SK-N-SH treated with all-trans-retinoic acid at 6 μM for 48 hours (cell line): ENCODE measurements at regions not wholly inside any gene's neighbourhood (a gene's known extent, or its start where the extent isn't known, plus 50 kb on each side); places are given as distances from the start of the nearest gene placed in this dataset.

Experiments used
- ATAC-seq: fragments of 200-7000 bp; cut with Tn5 transposase; 3 replicates; pipeline ENCODE4 v1.9.1; 2020; ENCODE audit warnings: mild to moderate bottlenecking, moderate library complexity
- CSDC2 ChIP-seq: fragments of 250-450 bp; sonication (Bioruptor Pico); IDR thresholded peaks from 2 replicates; pipeline ENCODE4 v1.5.0; 2020; ENCODE audit warnings: mild to moderate bottlenecking, moderate library complexity
- ESRRG ChIP-seq: fragments of 250-450 bp; sonication (Bioruptor Pico); IDR thresholded peaks from 2 replicates; pipeline ENCODE4 v1.6.1; 2021; ENCODE audit warnings: mild to moderate bottlenecking
- GLIS3 ChIP-seq: fragments of 250-450 bp; sonication (Bioruptor Pico); IDR thresholded peaks from 2 replicates; pipeline ENCODE4 v1.5.0; 2020; ENCODE audit warnings: mild to moderate bottlenecking, moderate library complexity
- ISL1 ChIP-seq: fragments of 250-450 bp; sonication (Bioruptor Pico); IDR thresholded peaks from 2 replicates; pipeline ENCODE4 v2.1.2; 2022; ENCODE audit warnings: mild to moderate bottlenecking, moderate library complexity
- OSR1 ChIP-seq: fragments of 250-450 bp; sonication (Bioruptor Pico); IDR thresholded peaks from 2 replicates; pipeline ENCODE4 v1.8.0; 2022; ENCODE audit warnings: moderate library complexity, mild to moderate bottlenecking, inconsistent platforms
- PPARA ChIP-seq: fragments of 250-450 bp; sonication (Bioruptor Pico); IDR thresholded peaks from 2 replicates; pipeline ENCODE4 v1.5.0; 2020; ENCODE audit warnings: mild to moderate bottlenecking, borderline replicate concordance
- RARB ChIP-seq: fragments of 250-450 bp; sonication (Bioruptor Pico); IDR thresholded peaks from 2 replicates; pipeline ENCODE4 v1.8.0; 2021; ENCODE audit warnings: mild to moderate bottlenecking, moderate library complexity
- SNAI2 ChIP-seq: fragments of 250-450 bp; sonication (Bioruptor Pico); IDR thresholded peaks from 2 replicates; pipeline ENCODE4 v1.5.0; 2020; ENCODE audit warnings: mild to moderate bottlenecking, moderate library complexity
- TCF4 ChIP-seq: fragments of 250-450 bp; sonication (Bioruptor Pico); IDR thresholded peaks from 2 replicates; pipeline ENCODE4 v1.8.0; 2021; ENCODE audit warnings: mild to moderate bottlenecking, moderate library complexity, borderline replicate concordance
- TOX ChIP-seq: fragments of 250-450 bp; sonication (Bioruptor Pico); IDR thresholded peaks from 2 replicates; pipeline ENCODE4 v1.8.0; 2021; ENCODE audit warnings: mild to moderate bottlenecking, moderate library complexity, borderline replicate concordance
- ZC3H10 ChIP-seq: fragments of 250-450 bp; sonication (Bioruptor Pico); IDR thresholded peaks from 2 replicates; pipeline ENCODE4 v1.5.1; 2021; ENCODE audit warnings: mild to moderate bottlenecking, moderate library complexity
- ZFP3 ChIP-seq: fragments of 250-450 bp; sonication (Bioruptor Pico); IDR thresholded peaks from 2 replicates; pipeline ENCODE4 v1.5.0; 2020; ENCODE audit warnings: mild to moderate bottlenecking, moderate library complexity
- ZFP30 ChIP-seq: fragments of 450-650 bp; formaldehyde crosslinking; IDR thresholded peaks from 2 replicates; pipeline ENCODE4 v1.5.0; 2022; ENCODE audit warnings: mild to moderate bottlenecking, moderate library complexity
- ZNF565 ChIP-seq: fragments of 450-650 bp; formaldehyde crosslinking; conservative IDR thresholded peaks from 2 replicates; pipeline ENCODE4 v1.5.0; 2020; ENCODE audit warnings: low read depth, mild to moderate bottlenecking, moderate library complexity
- ZNF70 ChIP-seq: fragments of 450-650 bp; formaldehyde crosslinking; IDR thresholded peaks from 2 replicates; pipeline ENCODE4 v1.5.0; 2020; ENCODE audit warnings: mild to moderate bottlenecking, moderate library complexity
- ZNF8 ChIP-seq: fragments of 450-650 bp; formaldehyde crosslinking; IDR thresholded peaks from 2 replicates; pipeline ENCODE4 v1.5.0; 2020; ENCODE audit warnings: mild to moderate bottlenecking, moderate library complexity
- TF ChIP-seq, protein P1 (sequence below): fragments of 250-450 bp; sonication (Bioruptor Pico); IDR thresholded peaks from 2 replicates; pipeline ENCODE4 v1.5.1; 2021; ENCODE audit warnings: mild to moderate bottlenecking, moderate library complexity
- TF ChIP-seq, protein P2 (sequence below): fragments of 250-450 bp; sonication (Bioruptor Pico); IDR thresholded peaks from 2 replicates; pipeline ENCODE4 v1.5.1; 2020; ENCODE audit warnings: low read depth, mild to moderate bottlenecking, moderate library complexity
- TF ChIP-seq, protein P3 (sequence below): fragments of 250-450 bp; sonication (Bioruptor Pico); IDR thresholded peaks from 2 replicates; pipeline ENCODE4 v1.8.0; 2020; ENCODE audit warnings: mild to moderate bottlenecking, moderate library complexity, borderline replicate concordance
- TF ChIP-seq, protein P4 (sequence below): fragments of 250-450 bp; sonication (Bioruptor Pico); IDR thresholded peaks from 2 replicates; pipeline ENCODE4 v1.8.0; 2021; ENCODE audit warnings: low read depth, mild to moderate bottlenecking, moderate library complexity, borderline replicate concordance

DNA sequence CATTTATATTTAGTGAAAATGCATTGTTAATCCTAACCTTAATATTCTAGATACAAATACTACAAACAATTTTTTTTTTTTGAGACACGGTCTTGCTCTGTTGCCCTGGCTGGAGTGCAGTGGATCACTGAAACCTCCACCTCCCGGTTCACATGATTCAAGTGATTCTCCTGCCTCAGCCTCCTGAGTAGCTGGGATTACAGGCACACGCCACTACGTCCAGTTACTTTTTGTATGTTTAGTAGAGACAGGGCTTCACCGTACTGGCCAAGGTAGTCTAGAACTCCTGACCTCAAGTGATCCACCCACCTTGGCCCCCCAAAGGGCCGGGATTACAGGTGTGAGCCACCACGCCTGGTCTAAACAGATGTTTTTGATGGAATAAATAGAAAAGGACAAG, 361.5 kb upstream of the NECTIN3 start:
- TF ChIP-seq ZFP30 (CRISPR knock-in tag) (no peak), GLIS3 (CRISPR knock-in tag) (no peak), TCF4 (CRISPR knock-in tag) (no peak), OSR1 (CRISPR knock-in tag) (no peak), ZFP3 (CRISPR knock-in tag) (no peak), ZNF8 (no peak), TOX (CRISPR knock-in tag) (no peak), ZC3H10 (CRISPR knock-in tag) (no peak), ZNF565 (no peak), ZNF70 (CRISPR knock-in tag) (no peak), RARB (no peak), CSDC2 (no peak), PPARA (no peak)
- TF ChIP-seq, protein P1, sequence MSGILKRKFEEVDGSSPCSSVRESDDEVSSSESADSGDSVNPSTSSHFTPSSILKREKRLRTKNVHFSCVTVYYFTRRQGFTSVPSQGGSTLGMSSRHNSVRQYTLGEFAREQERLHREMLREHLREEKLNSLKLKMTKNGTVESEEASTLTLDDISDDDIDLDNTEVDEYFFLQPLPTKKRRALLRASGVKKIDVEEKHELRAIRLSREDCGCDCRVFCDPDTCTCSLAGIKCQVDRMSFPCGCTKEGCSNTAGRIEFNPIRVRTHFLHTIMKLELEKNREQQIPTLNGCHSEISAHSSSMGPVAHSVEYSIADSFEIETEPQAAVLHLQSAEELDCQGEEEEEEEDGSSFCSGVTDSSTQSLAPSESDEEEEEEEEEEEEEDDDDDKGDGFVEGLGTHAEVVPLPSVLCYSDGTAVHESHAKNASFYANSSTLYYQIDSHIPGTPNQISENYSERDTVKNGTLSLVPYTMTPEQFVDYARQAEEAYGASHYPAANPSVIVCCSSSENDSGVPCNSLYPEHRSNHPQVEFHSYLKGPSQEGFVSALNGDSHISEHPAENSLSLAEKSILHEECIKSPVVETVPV (CRISPR knock-in tag), result no peak
- TF ChIP-seq, protein P2, sequence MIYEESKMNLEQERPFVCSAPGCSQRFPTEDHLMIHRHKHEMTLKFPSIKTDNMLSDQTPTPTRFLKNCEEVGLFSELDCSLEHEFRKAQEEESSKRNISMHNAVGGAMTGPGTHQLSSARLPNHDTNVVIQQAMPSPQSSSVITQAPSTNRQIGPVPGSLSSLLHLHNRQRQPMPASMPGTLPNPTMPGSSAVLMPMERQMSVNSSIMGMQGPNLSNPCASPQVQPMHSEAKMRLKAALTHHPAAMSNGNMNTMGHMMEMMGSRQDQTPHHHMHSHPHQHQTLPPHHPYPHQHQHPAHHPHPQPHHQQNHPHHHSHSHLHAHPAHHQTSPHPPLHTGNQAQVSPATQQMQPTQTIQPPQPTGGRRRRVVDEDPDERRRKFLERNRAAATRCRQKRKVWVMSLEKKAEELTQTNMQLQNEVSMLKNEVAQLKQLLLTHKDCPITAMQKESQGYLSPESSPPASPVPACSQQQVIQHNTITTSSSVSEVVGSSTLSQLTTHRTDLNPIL, result no peak
- TF ChIP-seq, protein P3, sequence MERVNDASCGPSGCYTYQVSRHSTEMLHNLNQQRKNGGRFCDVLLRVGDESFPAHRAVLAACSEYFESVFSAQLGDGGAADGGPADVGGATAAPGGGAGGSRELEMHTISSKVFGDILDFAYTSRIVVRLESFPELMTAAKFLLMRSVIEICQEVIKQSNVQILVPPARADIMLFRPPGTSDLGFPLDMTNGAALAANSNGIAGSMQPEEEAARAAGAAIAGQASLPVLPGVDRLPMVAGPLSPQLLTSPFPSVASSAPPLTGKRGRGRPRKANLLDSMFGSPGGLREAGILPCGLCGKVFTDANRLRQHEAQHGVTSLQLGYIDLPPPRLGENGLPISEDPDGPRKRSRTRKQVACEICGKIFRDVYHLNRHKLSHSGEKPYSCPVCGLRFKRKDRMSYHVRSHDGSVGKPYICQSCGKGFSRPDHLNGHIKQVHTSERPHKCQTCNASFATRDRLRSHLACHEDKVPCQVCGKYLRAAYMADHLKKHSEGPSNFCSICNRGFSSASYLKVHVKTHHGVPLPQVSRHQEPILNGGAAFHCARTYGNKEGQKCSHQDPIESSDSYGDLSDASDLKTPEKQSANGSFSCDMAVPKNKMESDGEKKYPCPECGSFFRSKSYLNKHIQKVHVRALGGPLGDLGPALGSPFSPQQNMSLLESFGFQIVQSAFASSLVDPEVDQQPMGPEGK (CRISPR knock-in tag), result no peak
- no peak for ATAC-seq

DNA sequence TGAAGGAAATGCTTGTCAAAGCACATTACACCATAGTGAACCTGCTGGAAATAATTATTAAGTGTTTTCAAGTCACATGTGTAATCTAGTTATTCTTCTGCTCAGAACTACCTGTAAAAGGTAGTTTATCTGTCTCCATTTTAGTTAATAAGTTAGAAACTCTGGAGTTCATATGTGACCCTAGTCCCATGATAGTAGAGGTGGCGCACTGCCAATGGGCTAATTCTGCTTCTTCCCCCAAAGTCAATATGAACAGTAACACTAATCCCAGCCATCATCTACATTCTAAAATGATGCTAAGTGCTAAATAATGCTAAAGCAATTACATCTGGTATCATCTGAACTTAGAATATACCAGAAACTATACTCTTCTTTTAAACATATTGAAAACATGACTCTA, 361.0 kb upstream of the NECTIN3 start:
- TF ChIP-seq RARB (no peak), ESRRG (CRISPR knock-in tag) (no peak), OSR1 (CRISPR knock-in tag) (no peak), ZNF8 (no peak), ZFP3 (CRISPR knock-in tag) (no peak), GLIS3 (CRISPR knock-in tag) (no peak), SNAI2 (CRISPR knock-in tag) (no peak), TOX (CRISPR knock-in tag) (no peak), ISL1 (CRISPR knock-in tag) (no peak), ZNF565 (no peak)
- TF ChIP-seq, protein P4, sequence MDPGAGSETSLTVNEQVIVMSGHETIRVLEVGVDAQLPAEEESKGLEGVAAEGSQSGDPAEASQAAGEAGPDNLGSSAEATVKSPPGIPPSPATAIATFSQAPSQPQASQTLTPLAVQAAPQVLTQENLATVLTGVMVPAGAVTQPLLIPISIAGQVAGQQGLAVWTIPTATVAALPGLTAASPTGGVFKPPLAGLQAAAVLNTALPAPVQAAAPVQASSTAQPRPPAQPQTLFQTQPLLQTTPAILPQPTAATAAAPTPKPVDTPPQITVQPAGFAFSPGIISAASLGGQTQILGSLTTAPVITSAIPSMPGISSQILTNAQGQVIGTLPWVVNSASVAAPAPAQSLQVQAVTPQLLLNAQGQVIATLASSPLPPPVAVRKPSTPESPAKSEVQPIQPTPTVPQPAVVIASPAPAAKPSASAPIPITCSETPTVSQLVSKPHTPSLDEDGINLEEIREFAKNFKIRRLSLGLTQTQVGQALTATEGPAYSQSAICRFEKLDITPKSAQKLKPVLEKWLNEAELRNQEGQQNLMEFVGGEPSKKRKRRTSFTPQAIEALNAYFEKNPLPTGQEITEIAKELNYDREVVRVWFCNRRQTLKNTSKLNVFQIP, result no peak
- ATAC-seq, result no peak

DNA sequence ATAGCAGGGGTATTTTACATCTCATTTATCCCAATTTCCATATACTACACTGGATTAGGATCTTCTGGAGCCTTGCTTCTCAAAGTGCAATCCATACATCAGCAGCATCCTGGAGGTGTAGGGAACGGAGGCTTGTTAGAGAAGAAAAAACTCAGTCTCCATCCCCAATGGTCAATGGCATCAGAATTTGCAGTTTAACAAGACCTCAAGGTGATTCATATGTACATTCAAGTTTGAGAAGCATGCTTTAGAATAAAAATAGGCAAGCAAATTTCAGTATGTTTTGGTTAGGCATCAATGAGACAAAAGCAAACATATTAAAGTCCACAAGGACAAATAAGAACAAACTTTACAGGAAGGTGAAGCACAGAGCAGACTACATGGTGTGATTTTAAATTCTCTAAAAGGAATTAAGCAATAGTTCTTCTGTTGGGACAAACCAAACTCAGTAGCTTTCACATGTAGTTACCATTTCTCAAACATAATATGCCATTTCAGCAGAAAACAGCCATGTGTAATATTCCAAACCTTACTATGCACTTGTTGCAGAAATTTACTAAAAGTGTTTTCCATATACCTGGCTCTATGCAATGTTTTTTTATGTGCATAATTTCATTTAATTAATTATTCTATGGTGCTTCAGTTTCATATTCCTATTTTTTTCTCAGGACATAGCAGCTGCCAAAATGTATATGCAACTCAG, 360.3 kb upstream of the NECTIN3 start:
- ATAC-seq, result no peak
- no peak for TF ChIP-seq CSDC2
- TF ChIP-seq RARB, result no peak
- TF ChIP-seq ZNF8, result no peak
- TF ChIP-seq, protein P4, result no peak
- TF ChIP-seq ZFP3 (CRISPR knock-in tag), result no peak
- TF ChIP-seq ZNF70 (CRISPR knock-in tag), result no peak
- TF ChIP-seq, protein P1 (CRISPR knock-in tag), result no peak
- no peak for TF ChIP-seq ZC3H10 (CRISPR knock-in tag)
